GM19468 (cell line): ENCODE measurements at regions not wholly inside any gene's neighbourhood (a gene's known extent, or its start where the extent isn't known, plus 50 kb on each side); places are given as distances from the start of the nearest gene placed in this dataset.

Experiments
- ATAC-seq: cut with Tn5 transposase; IDR thresholded peaks from one replicate; pipeline ENCODE4 v1.9.1; 2021; ENCODE audit warnings: mild to moderate bottlenecking, moderate library complexity, moderate number of reproducible peaks; ENCODE audit not compliant: unreplicated experiment; ENCODE audit errors: extremely low read depth

DNA sequence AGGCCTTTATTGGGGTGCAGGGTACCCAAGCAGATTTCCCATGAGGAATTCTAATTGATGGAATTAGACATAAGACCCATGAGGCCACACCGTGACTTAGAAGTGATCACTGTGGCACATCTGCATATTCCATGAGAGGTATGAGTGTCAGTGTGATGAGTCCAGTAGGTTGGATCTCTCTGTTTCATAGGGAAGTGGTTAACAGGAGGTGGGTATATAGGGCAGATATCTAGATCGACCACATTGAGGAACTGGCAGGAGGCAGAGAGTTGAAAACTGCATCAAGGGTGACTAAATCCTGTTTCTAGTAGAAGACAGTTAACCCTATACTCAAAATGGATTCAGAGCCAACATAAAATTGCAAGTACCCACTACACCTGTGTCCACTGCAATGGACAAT, 68.6 kb upstream of the MIR17HG start:
- peak; percentile 32 for ATAC-seq

GRCh38 chr13:91280801-91281200, 66.7 kb upstream of the MIR17HG start:
- no peak for ATAC-seq

DNA sequence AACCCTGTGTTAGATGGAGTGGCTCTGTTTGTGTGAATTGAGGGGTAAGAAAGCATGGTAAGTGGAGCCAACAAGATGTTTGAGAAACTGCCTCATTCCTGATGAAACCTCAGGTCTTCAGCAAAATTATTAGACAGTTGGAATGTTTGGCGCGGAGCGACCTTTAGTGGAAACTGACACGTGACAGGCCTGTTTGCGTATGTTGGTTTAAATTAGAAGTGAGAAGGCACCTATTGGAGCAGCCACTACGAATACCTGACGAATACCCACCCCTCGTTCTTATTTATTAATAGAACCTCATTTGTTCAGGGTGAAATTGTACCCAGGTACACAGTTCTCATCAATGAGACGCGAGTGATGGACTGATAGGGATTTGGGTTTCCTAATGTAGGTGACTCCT, 63.2 kb upstream of the MIR17HG start:
- no peak for ATAC-seq

GRCh38 chr13:91286317-91286716, 61.2 kb upstream of the MIR17HG start:
- no peak for ATAC-seq

DNA sequence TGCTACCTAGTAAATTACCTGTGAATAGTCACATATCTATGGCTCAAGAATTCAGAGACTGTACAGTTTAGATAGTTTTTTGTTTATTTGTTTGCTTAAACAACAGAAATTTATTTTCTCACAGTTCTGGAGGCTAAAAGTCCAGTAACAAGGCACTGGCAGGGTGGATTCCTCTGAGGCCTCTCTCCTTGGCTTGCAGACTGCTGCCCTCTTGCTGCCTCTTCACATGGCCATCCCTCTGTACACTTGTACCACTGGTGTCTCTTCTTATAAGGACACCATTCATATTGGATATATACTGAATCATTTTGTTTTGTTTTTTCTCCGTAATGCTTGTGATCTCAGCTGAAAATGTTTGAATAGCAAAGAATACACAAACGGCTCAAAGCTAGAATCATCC, 56.4 kb upstream of the MIR17HG start:
- no peak for ATAC-seq

DNA sequence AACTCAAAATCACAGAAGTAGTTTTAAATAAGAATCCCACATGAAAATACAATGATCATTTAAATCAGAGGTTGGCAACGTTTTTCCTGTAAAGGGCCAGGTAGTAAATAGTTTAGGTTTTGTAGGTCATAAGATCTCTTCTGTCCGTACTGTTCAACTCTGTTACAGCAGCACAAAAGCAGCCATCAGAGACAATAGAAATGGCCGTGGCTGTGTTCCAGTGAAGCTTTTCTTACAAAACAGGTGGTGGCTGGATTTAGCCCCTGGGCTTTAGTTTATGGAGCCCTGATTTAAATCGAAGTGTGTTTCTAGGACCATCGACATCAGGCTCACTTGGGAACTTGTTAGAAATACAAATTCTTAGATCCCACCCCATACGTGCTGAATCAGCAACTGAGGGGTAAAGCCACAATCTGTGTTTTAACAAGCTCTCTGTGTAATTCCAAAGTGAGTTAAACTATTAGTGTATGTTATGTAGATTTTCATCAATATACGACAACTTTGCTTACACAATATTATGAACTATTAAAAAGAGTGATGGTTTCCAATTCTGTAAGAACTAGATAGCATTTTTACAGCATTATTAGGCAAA, 54.8 kb upstream of the MIR17HG start:
- ATAC-seq: no peak

DNA sequence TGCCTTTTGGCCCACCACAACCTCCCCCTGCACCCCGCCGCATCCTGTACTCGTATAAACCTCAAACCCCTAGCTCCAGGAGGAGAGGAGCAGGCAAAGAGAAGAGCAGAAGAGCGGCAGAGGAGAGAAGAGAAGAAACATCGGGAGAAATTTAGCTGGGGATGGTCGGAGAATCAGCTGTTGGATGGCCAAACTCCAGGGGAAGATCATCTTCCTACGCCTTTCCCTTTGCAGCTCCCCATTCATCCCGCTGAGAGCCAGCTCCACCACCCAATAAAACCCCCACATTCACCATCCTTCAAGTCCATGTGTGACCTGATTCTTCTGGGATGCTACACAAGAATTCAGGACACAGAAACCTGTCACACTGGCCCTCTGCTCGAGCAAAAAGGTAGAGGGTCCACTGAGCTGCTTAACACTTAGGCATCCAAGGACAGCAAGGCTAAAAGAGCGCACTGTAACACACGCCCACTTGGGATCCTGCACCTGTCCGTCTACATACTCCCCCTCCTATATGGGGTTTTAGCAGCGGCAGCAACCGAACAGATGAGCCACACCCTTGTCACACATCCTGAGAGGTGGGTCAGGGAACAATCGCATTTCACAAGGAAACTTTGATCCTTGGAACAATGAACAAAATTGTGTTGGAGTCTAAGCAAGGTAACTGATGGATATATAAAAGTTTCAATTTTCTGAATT, 51.6 kb upstream of the MIR17HG start:
- no peak for ATAC-seq

DNA sequence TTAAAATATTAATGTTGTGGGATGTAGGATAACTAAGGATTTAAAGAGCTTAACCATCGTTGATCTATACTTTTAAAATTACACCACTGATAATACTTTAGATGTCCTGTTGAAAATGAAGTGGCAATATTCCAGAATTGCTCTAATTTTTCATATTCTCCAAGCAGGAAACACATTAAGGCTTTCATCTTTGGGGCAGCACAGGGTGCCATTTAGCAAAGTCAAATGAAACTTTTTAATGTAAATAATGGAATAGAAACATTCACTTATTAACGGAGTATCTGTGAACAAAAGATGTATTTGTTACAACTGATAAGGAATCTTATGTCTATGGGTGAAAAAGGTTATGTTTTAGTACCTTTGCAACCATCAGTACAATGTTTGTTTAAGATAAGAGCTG, 50.0 kb upstream of the MIR17HG start:
- no peak for ATAC-seq
